ENCODE measurements at regions not wholly inside any gene's neighbourhood (a gene's known extent, or its start where the extent isn't known, plus 50 kb on each side); places are given as distances from the start of the nearest gene placed in this dataset.
"Not testable (repeated sequence)": the region's sequence is repeated elsewhere in the genome, so short reads cannot be mapped to it uniquely, and the experiment has no call there.

DNA sequence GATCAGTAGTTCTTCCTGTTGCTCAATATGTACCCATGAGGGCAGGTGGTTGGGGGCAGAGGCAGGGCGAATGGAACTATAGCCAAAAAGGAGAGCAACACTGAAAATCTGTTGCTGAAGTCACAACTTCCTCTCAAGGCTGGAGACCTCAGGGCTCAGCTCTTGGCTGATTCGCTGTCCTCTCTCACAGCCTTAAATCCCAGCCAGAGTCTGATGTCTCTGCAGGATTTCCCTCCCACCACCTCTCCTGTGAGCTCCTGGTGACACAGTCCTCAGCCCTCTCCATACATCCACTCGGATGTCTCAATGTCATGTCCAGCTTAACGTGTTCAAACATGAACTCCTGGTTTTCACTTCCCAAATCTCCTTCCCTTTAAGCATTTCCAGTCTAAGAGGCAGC is 218.7 kb upstream of the FAM240B start:
- not testable (repeated sequence) for DNase-seq

DNA sequence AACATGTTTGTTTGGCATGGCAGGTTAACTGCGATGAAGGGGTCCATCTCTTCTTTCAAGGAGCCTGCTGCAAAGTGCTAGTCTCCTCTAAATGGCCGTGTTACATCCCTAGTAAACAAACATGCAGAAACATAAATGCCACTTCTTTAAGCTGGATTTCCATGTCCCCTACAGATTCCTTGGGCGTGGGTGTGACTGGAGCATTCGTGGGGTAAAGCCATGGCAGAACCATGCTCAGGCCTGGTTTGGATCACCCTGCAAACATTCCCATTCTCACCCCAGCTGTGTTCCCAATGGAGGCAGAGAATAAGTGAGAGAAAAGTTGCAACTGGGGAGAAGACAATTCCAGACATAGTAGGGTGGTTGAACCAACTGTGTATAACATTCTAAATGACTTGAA is 208.0 kb upstream of the FAM240B start:
- DNase-seq = not testable (repeated sequence)

DNA sequence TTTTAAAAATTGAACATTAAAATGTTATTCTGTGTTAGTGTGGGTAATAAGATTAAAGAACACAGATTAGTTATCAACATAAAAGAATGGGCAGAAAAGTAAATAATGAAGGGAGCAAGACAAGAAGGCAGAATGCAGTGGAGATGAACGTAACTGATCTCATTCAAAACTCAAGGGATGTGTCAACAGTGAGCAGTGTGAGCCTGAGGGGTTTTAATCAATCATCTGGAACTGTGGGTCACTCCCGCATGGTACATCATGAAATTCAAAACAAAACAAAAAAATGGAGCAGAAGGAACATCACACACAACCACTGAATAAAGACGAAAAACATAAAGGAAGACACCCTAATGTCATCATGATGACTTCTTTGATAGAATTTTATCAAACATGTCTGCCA is 206.6 kb upstream of the FAM240B start:
- not testable (repeated sequence) for DNase-seq

DNA sequence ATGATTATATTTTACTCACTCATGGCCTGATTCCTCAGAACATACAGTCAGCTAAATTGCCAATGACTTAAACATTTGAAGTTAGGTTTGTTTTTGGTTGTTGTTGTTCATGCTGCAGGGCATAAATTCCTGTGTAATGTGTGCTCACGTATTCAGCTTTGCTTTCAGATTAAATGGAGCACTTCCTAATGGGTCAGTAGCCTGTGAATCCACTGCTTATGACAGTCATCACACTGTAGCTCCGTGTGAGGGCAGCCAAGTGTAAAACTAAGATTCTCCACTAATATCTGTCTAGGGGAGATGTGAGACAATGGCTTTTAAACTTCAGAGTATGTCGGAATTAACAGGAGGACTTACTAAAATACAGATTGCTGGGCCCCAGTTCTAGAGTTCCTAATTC is 201.3 kb upstream of the FAM240B start:
- DNase-seq = not testable (repeated sequence)

GRCh38 chr9:38910629-38911028 is 190.7 kb upstream of the FAM240B start:
- DNase-seq = not testable (repeated sequence)

- not testable (repeated sequence) for DNase-seq
These were observed 184.8 kb upstream of the FAM240B start for GRCh38 chr9:38904719-38905118.

DNA sequence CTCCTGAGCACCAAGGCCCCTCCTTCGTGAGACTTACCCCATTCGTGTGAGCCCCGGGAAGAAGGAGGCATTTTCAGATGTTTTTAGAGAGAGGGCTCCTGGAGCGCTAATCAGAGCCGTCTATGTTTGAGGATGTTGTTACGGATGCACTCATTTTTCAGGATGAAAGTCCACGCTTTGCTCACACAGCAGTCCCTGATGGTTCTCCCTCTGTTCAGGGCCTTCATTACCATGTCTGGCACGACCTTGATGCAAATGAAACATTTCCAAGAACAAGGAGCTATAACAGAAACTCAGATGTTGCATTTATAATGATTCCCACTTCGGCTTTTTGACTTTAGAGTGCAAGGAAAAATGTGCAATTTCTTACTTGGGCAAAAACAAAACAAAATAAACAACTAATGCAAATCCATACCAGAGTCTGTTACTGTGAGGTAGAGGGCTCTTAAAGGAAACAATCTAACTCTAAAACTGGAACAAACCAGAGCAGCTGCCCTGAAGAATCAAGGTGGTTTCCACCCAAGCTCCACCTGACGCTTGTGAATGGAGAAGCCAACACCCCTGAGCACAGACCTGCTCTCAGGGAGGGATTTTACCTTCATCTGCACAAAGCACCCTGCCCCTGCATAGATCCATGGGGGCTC is 181.7 kb upstream of the FAM240B start:
- DNase-seq = not testable (repeated sequence)

GRCh38 chr9:38896404-38896803 is 176.5 kb upstream of the FAM240B start:
- not testable (repeated sequence) for DNase-seq

GRCh38 chr9:38895227-38895626 is 175.3 kb upstream of the FAM240B start:
- not testable (repeated sequence) for DNase-seq

DNA sequence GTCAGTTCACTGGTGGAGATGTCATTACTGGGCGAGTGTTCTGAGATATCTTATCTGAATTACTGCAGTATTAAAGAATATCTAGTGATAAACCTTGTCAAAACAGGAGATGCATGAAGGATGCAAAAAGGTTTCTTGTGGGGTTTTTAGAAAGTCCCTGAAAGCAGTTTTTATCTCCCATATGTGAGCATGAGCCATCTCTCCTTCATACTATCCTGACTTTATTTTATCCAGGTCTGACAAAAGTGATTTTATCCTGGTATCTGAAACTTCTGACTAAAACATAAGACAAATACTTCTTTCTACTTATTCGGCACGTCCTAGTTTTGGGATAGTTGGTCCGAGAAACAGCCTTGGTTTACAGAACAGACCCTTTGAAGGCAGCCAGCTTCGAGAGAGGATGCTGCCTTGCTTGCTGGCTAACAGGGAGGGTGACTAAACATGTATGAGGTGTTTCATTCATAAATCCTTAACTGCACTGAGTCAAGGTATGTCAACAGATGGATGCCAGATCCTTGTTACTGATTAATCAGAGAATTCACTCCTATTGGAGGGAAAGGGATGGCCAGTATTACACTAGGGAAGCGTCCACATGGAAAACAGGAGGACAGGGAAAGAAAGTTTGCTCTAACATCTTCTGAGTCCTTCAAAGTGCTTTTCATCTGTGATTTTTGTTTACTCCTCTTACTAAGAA is 172.8 kb upstream of the FAM240B start:
- not testable (repeated sequence) for DNase-seq

GRCh38 chr9:38886076-38886475 is 166.1 kb upstream of the FAM240B start:
- DNase-seq = not testable (repeated sequence)

DNA sequence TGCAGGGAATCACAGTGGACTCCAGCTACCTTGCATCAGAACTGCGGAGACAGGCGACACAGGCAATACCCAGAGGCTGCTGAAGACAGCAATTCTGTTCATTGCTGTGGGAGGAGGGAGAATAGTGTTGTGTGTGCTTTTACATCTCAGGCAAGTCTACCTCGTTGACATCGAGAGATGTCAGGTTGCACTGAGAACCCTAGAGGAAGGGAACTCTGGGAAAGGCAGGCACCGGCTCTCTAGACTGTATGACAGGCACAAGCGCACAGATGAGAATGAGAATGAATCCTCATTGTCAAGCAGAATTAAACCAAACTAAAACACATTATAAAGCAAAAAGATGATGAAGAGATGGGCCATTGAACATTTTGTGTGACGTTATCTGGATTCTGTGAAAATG is 155.7 kb upstream of the FAM240B start:
- not testable (repeated sequence) for DNase-seq

DNA sequence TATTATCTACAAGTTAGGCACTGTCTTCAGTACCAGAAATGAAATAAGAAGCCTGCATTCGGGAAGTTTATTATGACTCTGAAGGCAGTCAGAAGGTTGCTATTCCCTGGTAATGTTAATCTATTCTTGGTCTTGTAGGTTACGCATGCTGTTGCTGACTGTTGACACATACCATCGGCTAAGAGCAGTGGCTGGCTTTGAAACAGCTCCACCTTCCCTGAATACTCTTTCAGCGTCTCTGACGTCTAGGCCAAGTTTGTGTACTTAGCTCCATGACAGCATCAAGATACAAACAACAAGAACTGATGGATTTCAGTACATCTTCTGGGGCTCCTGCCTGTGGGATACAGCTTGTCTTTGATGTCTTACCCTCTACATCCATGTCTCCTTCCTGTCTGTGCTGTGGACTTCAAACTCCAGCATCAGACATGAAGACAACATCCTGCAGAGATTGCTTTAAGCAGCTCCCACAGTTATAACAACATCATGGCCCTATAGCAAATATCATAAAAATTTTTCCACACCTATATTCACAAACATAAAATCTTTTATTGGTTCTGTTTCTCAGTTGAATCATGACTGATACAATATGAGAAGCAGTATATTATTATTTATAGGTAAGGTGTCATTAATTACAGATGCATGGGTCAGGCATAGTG is 151.5 kb upstream of the FAM240B start:
- not testable (repeated sequence) for DNase-seq

GRCh38 chr9:38859827-38860226 is 139.9 kb upstream of the FAM240B start:
- DNase-seq = not testable (repeated sequence)

DNA sequence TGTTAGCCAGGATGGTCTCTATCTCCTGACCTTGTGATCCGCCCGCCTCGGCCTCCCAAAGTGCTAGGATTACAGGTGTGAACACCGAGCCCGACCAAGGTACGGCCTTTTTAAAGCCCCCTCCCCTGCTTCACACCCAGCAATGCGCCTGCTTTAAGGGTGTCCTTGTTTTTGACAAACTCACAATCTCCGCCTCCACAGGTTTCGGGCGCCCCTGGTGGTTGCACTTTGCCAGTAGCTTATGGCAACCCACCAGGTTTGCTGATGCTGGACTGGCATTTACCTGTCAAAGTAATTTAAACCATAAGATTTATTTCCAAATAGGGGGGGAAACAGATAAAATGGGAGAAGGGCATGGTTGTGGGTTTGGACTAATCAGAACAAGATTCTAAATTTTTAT is 129.0 kb upstream of the FAM240B start:
- not testable (repeated sequence) for DNase-seq

GRCh38 chr9:38840213-38840612 is 120.3 kb upstream of the FAM240B start:
- not testable (repeated sequence) for DNase-seq

DNA sequence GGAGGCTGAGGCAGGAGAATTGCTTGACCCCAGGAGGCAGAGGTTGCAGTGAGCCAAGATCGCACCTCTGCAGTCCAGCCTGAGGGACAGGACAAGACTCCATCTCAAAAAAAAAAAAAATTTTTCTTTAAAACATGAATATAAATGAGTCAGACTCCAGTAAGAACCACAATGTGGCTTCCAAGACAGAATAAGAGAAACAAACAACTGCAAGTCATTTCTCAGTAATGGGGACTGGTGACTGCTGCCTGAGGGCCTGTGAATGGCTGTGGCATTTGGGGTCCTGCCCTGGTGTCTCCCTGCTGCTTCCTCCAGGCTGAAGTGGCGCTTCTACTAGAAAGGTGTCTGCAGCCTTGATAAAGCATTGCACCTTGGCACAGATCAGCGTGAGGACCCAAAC is 113.8 kb upstream of the FAM240B start:
- DNase-seq = not testable (repeated sequence)

GRCh38 chr9:38813855-38814254 is 93.9 kb upstream of the FAM240B start:
- peak; percentile 2 for DNase-seq

DNA sequence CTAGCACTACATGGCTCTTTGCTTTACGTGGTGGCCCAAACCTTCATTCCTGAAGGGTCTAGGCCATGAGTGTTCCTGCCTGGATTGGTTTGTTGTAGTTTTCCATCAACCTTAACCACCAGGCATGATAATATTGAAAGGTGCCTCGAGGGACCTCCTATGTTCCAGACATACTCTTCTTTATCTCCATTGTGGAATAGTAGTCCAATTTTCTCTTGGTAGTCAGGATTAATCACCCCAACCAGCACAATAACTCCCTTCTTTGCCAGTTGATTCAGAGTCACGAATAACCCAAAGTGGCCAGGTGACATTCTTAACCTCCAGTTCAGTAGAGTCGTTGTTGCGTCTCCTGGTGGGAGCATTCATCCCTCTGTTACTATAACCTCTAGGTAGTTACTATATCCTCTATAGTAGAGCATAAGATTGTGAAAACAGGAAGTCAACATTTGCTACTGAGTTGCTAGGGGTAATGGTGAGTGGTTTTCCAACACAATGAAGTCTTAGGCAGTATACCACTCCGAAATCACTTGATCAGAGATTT is 88.1 kb upstream of the FAM240B start:
- DNase-seq = not testable (repeated sequence)

DNA sequence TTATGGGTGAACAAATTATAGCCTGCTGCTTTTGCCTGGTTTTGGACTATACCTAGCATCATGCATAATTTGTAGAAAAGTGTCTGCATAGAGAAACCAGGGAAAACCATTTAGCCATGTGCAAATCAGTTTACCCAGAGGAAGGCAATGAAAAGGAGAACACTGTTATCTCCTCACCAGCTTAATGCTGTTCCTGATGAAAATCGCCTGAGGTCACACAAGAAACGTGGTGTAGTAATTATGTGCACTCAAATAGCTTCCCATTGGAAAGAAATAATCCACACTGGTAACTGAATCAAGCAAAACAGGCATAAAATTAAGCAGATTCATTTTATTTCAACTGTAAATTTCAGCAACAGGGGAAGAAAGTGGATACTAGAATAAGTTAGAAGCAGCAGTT is 51.7 kb upstream of the FAM240B start:
- no peak for DNase-seq

Data from T1000 (cell line).